Ecto neural progenitor cell (in vitro differentiated cells): ENCODE measurements at regions not wholly inside any gene's neighbourhood (a gene's known extent, or its start where the extent isn't known, plus 50 kb on each side); places are given as distances from the start of the nearest gene placed in this dataset.

ENCODE experiments used
- DNase-seq: peaks from one replicate; pipeline ENCODE4 v3.0.0-alpha.2; 2018; ENCODE audit warnings: low spot score

- no peak for DNase-seq
Measured at GRCh38 chr2:183284606-183285005, 160.4 kb downstream of the NUP35 start.

GRCh38 chr2:183291436-183291835 lies 167.2 kb downstream of the NUP35 start:
- no peak for DNase-seq

GRCh38 chr2:183292028-183292427 lies 167.8 kb downstream of the NUP35 start:
- DNase-seq, result no peak

- DNase-seq, result no peak
Measured at GRCh38 chr2:183339311-183339710, 215.1 kb downstream of the NUP35 start.

GRCh38 chr2:183341057-183341456 lies 216.8 kb downstream of the NUP35 start:
- DNase-seq, result no peak

GRCh38 chr2:183347969-183348368 lies 223.7 kb downstream of the NUP35 start:
- DNase-seq, result no peak

GRCh38 chr2:183348492-183348891 lies 224.2 kb downstream of the NUP35 start:
- no peak for DNase-seq

- no peak for DNase-seq
Measured at GRCh38 chr2:183349091-183349490, 224.8 kb downstream of the NUP35 start.

- DNase-seq, result no peak
Measured at GRCh38 chr2:183359867-183360266, 235.6 kb downstream of the NUP35 start.

- no peak for DNase-seq
Measured at GRCh38 chr2:183371545-183371944, 247.3 kb downstream of the NUP35 start.

- no peak for DNase-seq
Measured at GRCh38 chr2:183375821-183376220, 251.6 kb downstream of the NUP35 start.

GRCh38 chr2:183383854-183384253 lies 259.6 kb downstream of the NUP35 start:
- no peak for DNase-seq

GRCh38 chr2:183389546-183390080 lies 265.4 kb downstream of the NUP35 start:
- DNase-seq, result no peak

GRCh38 chr2:183390109-183390508 lies 265.9 kb downstream of the NUP35 start:
- DNase-seq, result no peak

GRCh38 chr2:183404392-183404791 lies 280.1 kb downstream of the NUP35 start:
- DNase-seq, result no peak

- DNase-seq, result no peak
Measured at GRCh38 chr2:183408562-183408961, 284.3 kb downstream of the NUP35 start.

- DNase-seq, result no peak
Measured at GRCh38 chr2:183409662-183410061, 285.4 kb downstream of the NUP35 start.

GRCh38 chr2:183416753-183417152 lies 292.5 kb downstream of the NUP35 start:
- DNase-seq, result no peak

- DNase-seq, result no peak
Measured at GRCh38 chr2:183426825-183427224, 302.6 kb downstream of the NUP35 start.

- no peak for DNase-seq
Measured at GRCh38 chr2:183427558-183427957, 303.3 kb downstream of the NUP35 start.

GRCh38 chr2:183428881-183429280 lies 304.6 kb downstream of the NUP35 start:
- DNase-seq, result no peak

- no peak for DNase-seq
Measured at GRCh38 chr2:183438541-183438940, 314.3 kb downstream of the NUP35 start.

GRCh38 chr2:183455056-183455455 lies 330.8 kb downstream of the NUP35 start:
- no peak for DNase-seq

GRCh38 chr2:183456177-183456576 lies 331.9 kb downstream of the NUP35 start:
- no peak for DNase-seq

GRCh38 chr2:183458460-183458859 lies 334.2 kb downstream of the NUP35 start:
- DNase-seq, result no peak
